Heart left ventricle (tissue), 16 donors: ENCODE measurements at regions not wholly inside any gene's neighbourhood (a gene's known extent, or its start where the extent isn't known, plus 50 kb on each side); places are given as distances from the start of the nearest gene placed in this dataset.

ENCODE experiments used
- ATAC-seq, 4 donors: fragments of 200-7000 bp; cut with Tn5 transposase; one replicate each; pipeline ENCODE4 v1.9.1; 2020 to 2022; ENCODE audit warnings: moderate library complexity in 4 of 4, mild to moderate bottlenecking in 3 of 4, moderate number of reproducible peaks in 1 of 4
- DNase-seq, 5 donors: peaks; one replicate each; pipeline ENCODE4 v3.0.0-alpha.2; 2020
- H3K27ac ChIP-seq, 12 donors: fragments of 200-600 bp; sonication (generic) in 4 of 12; one replicate each; pipeline versions ENCODE4 v1.5.0 to v1.8.0; 2016 to 2022; ENCODE audit warnings: mild to moderate bottlenecking in 2 of 12
- H3K27me3 ChIP-seq, 9 donors: fragments of 200-600 bp; sonication (generic) in 2 of 9; one replicate each; pipeline versions ENCODE4 v1.5.1 to v1.8.0; 2016 to 2022; ENCODE audit warnings: mild to moderate bottlenecking in 3 of 9
- H3K36me3 ChIP-seq, 9 donors: fragments of 200-600 bp; sonication (generic) in 2 of 9; one replicate each; pipeline versions ENCODE4 v1.5.0 to v1.8.0; 2018 to 2022; ENCODE audit warnings: mild to moderate bottlenecking in 2 of 9
- H3K4me1 ChIP-seq, 12 donors: fragments of 200-600 bp; sonication (generic) in 4 of 12; one replicate each; pipeline versions ENCODE4 v1.5.0 to v1.8.0; 2016 to 2022; ENCODE audit warnings: mild to moderate bottlenecking in 3 of 12
- H3K4me3 ChIP-seq, 12 donors: fragments of 200-600 bp; sonication (generic) in 4 of 12; one replicate each; pipeline versions ENCODE4 v1.5.0 to v1.8.0; 2017 to 2022; ENCODE audit warnings: mild to moderate bottlenecking in 9 of 12, moderate library complexity in 4 of 12
- H3K9me3 ChIP-seq, 12 donors: fragments of 200-600 bp; sonication (generic) in 4 of 12; one replicate each; pipeline versions ENCODE4 v1.5.0 to v1.8.0; 2016 to 2022; ENCODE audit warnings: mild to moderate bottlenecking in 1 of 12
- CTCF ChIP-seq, 12 donors: fragments of 200-600 bp; sonication (generic) in 4 of 12; IDR thresholded peaks; one replicate each; pipeline versions ENCODE4 v1.5.0 to v1.8.0; 2018 to 2022; ENCODE audit warnings: antibody characterized with exemption in 12 of 12, mild to moderate bottlenecking in 5 of 12
- POLR2A ChIP-seq, 2 donors: fragments of 450-650 bp; IDR thresholded peaks; one replicate each; pipeline ENCODE4 v1.6.1; 2017; ENCODE audit warnings: antibody characterized with exemption in 2 of 2, mild to moderate bottlenecking in 2 of 2, moderate library complexity in 2 of 2
- WGBS, 4 donors: extraction: QIAGEN DNeasy Blood & Tissue Kit in 2 of 4; methylation state at CpG; one replicate each; pipeline versions ENCODE4 v1.1.5 to v1.1.7; 2013 to 2018; 5-methylcytosine and 5-hydroxymethylcytosine counted together
- intact Hi-C, 10 donors: fragments of 100-400 bp; cut with DNase I; formaldehyde crosslinking; loops; one replicate each; pipeline versions ENCODE4 v1.11.1 to v1.14.2; 2022
- donor health status: ischemic (EF 13 %, LVEDD 7.1; RV severe dilation, severe dysfunction).
- donor health status: healthy with polysubstance abuse.
- donor health status: DM: no; HTN: yes; CAD: no.
- donor health status: DM: no; HTN: no; CAD: no.
- donor health status: ischemic (EF 25% LVEDD 6.9; RV normal size, moderate dysfunction).
- donor health status: ischemic (EF 25% LVEDD 5.7; RV mildly dilated, moderate dysfunction).
- donor health status: healthy.
- donor health status: DM: yes; HTN: yes; CAD: no.
- donor health status: ischemic (EF 35%, LVEDD 5.7; RV mildly dilated, moderate dysfunction).
- donor health status: nonischemic (EF 11% LVEDD 7.7; RV severe dilation, severe dysfunction).
- donor health status: DM: yes; HTN: yes; CAD: no.
- donor health status: PGD.
- donor health status: ischemic (EF 29% LVEDD 5.4; RV normal size, mild dysfunction).
- donor health status: nonischemic (EF 23%, LVEDD 6.1; RV moderate dilation, normal function).

GRCh38 chr12:77372494-77372893 is 307.1 kb upstream of the E2F7 start:
- H3K9me3 ChIP-seq, result peaks cover 0 to 4% (median 0%) of the 10 kb centered on the region in 12 donors
- intact Hi-C loops, result no loop called here
- ATAC-seq (no peak), DNase-seq (no peak)
- TF ChIP-seq POLR2A (IDR thresholded peaks at IDR 0.05), result no peak
- TF ChIP-seq CTCF (IDR thresholded peaks at IDR 0.05), result no peak
- no peaks in the 10 kb centered on the region for H3K36me3 ChIP-seq
- no peaks in the 10 kb centered on the region for H3K4me1 ChIP-seq
- H3K4me3 ChIP-seq, result no peak overlapping the region
- 73 to 86% (median 76%) methylated on average over 1 of the region's 1 CpG for WGBS, 4 donors
- no peaks in the 10 kb centered on the region for H3K27me3 ChIP-seq
- H3K27ac ChIP-seq, result no peak overlapping the region

DNA sequence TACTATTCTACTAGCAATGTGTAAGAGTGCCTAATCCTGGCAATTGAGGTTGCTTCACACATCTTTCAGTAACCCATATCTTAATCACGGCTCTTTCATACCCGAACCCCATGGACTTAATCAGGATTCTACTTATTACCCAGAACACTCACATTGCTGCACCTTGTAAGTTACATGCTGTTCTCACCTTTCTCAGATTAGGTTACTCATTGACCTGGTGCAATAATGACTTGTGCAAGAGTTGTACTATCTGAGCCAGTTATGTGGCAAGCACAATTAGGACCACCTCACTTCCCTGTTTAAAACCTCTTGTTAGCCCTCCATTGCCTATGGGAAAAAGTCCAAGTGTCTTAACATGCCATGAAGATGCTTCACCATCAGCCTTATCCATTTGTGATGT is 306.7 kb upstream of the E2F7 start:
- H3K4me3 ChIP-seq, result no peak overlapping the region
- no peaks in the 10 kb centered on the region for H3K36me3 ChIP-seq
- WGBS, 4 donors, result 60 to 89% (median 72%) methylated on average over 2 of the region's 2 CpGs
- no peaks in the 10 kb centered on the region for H3K4me1 ChIP-seq
- peaks cover 0 to 4% (median 0%) of the 10 kb centered on the region in 12 donors for H3K9me3 ChIP-seq
- no peak for TF ChIP-seq POLR2A (IDR thresholded peaks at IDR 0.05)
- TF ChIP-seq CTCF (IDR thresholded peaks at IDR 0.05), result no peak
- DNase-seq (no peak), ATAC-seq (no peak)
- intact Hi-C loops, result no loop called here
- H3K27me3 ChIP-seq, result no peaks in the 10 kb centered on the region
- no peak overlapping the region for H3K27ac ChIP-seq

DNA sequence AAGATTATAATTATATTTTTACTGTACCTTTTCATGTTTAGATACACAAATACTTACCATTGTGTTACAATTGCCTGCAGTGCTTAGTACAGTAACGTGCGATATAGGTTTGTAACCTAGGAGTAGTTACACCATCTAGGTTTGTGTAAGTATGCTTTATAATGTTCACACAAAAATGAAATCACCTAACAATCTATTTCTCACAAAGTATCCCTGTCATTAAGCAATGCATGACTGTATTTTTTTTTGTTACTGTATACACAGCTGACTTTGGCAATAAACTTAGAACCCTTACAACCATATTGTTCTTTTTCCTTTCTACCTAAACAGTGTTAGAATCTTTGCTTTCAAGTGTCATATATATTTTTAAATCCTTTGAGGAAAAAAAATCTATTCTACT is 303.0 kb upstream of the E2F7 start:
- peaks cover 0 to 4% (median 0%) of the 10 kb centered on the region in 12 donors for H3K9me3 ChIP-seq
- H3K27ac ChIP-seq, result no peak overlapping the region
- no peak for TF ChIP-seq CTCF (IDR thresholded peaks at IDR 0.05)
- no peak for TF ChIP-seq POLR2A (IDR thresholded peaks at IDR 0.05)
- intact Hi-C loops, result no loop called here
- H3K36me3 ChIP-seq, result no peaks in the 10 kb centered on the region
- DNase-seq, result no peak
- WGBS, 4 donors, result 94 to 99% (median 97%) methylated on average over 2 of the region's 2 CpGs
- H3K4me3 ChIP-seq, result no peak overlapping the region
- no peaks in the 10 kb centered on the region for H3K27me3 ChIP-seq
- peaks cover 0 to 6% (median 0%) of the 10 kb centered on the region in 12 donors for H3K4me1 ChIP-seq
- no peak for ATAC-seq

DNA sequence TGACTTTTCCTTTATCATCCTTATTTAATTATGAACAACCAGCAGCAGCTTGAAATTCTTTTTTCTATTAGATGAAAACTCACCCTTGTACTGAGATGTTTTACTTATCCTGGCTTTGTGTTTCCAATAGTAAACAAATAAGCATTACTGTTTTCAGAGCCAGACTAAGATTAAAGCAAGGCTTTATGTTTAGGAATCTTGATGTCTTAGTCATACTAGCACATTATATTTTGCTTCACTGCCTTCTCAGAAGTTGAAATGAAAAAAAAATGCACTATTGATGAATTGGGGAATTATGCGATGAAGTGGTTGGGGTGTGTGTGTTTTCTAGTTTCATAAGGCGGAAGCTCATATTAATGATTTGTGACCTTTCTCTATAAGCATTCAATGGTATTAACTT is 301.2 kb upstream of the E2F7 start:
- H3K4me3 ChIP-seq, result no peak overlapping the region
- TF ChIP-seq CTCF (IDR thresholded peaks at IDR 0.05) (no peak), POLR2A (IDR thresholded peaks at IDR 0.05) (no peak)
- ATAC-seq, result no peak

More for the DNA sequence above, 301.2 kb upstream of the E2F7 start:
- Histone ChIP-seq H3K36me3 (no peaks in the 10 kb centered on the region), H3K27me3 (no peaks in the 10 kb centered on the region), H3K27ac (no peak overlapping the region), H3K9me3 (peaks cover 0 to 4% (median 0%) of the 10 kb centered on the region in 12 donors), H3K4me1 (peaks cover 0 to 6% (median 0%) of the 10 kb centered on the region in 12 donors)
- intact Hi-C loops, result no loop called here
- WGBS, 4 donors, result 94 to 99% (median 97%) methylated on average over 2 of the region's 2 CpGs
- DNase-seq, result no peak
